ENCODE measurements at regions not wholly inside any gene's neighbourhood (a gene's known extent, or its start where the extent isn't known, plus 50 kb on each side); places are given as distances from the start of the nearest gene placed in this dataset.

DNA sequence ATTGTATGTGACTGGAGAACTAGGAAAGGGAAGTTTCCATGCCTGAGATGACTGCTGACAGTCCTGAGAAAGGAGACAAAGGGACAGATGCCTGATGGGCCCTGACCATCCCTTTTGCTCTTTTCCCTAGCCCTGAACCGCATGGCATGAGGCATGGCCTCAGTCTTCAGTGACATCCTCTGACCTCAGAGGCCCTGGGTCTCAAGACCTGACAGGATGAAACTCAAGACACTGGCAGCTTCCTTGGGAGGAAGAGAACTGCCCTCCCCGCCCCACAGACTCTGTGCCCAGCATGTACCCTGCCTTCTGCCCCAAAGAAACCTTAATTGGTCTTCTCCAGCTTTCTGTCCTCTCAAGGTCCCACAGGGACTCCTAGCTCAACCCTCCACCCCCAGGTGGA is 444.1 kb downstream of the SOX6 start:
- DNase-seq (ENCODE audit: insufficient read length, low spot score) (no peak), FAIRE-seq (no peak)
- TF ChIP-seq, protein P1, sequence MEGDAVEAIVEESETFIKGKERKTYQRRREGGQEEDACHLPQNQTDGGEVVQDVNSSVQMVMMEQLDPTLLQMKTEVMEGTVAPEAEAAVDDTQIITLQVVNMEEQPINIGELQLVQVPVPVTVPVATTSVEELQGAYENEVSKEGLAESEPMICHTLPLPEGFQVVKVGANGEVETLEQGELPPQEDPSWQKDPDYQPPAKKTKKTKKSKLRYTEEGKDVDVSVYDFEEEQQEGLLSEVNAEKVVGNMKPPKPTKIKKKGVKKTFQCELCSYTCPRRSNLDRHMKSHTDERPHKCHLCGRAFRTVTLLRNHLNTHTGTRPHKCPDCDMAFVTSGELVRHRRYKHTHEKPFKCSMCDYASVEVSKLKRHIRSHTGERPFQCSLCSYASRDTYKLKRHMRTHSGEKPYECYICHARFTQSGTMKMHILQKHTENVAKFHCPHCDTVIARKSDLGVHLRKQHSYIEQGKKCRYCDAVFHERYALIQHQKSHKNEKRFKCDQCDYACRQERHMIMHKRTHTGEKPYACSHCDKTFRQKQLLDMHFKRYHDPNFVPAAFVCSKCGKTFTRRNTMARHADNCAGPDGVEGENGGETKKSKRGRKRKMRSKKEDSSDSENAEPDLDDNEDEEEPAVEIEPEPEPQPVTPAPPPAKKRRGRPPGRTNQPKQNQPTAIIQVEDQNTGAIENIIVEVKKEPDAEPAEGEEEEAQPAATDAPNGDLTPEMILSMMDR (IDR thresholded peaks at IDR 0.05; ENCODE audit: insufficient read depth, missing control alignments) = no peak

DNA sequence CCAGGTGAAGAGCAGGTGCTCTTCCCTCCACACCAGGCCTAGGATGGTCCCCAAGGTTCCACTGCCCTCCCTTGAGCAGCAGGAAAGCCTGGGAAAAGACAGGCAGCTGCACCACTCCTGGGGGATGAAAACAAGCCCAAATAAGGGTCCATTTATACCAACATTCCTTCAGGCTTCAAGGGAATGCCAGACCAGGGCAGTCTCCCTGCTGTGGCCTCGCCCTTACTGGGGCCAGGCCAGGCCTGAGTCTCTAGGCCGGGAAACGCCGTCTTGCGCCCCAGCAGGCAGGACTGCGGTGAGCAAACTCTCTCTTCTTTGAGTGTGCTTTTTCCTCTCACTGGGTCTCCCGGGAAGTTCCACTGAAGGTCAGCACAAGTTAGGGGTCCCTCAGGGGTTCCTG is 443.5 kb downstream of the SOX6 start:
- DNase-seq (ENCODE audit: insufficient read length, low spot score) = no peak
- TF ChIP-seq, protein P1 (IDR thresholded peaks at IDR 0.05; ENCODE audit: insufficient read depth, missing control alignments) = no peak
- FAIRE-seq = no peak

DNA sequence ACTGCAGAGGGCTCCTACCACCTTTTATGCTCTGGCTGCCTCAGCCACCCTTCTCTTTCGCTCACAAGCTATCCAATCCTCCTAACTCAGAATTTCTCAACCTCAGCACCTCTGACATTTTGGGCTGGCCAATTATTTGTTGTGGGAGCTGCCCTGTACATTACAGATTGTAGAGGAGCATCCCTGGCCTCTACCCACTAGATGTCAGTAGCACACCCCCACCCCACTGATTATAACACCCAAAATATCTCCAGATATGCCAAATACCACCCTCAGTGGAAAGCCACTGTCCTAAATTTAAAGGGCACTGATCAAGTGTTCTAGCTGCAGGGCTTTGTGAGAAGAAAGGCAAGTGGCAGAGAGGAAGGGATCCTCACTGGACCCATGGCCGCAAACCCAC is 443.1 kb downstream of the SOX6 start:
- TF ChIP-seq, protein P1 (IDR thresholded peaks at IDR 0.05; ENCODE audit: insufficient read depth, missing control alignments) = no peak
- DNase-seq (ENCODE audit: insufficient read length, low spot score) (no peak), FAIRE-seq (no peak)
